ENCODE measurements at regions not wholly inside any gene's neighbourhood (a gene's known extent, or its start where the extent isn't known, plus 50 kb on each side); places are given as distances from the start of the nearest gene placed in this dataset.

- POLR2A ChIA-PET (ENCODE audit: partially characterized antibody) = no interaction called here
- Histone ChIP-seq H3K4me2 (ENCODE audit: insufficient read depth in 1 of 2, low read depth in 2 of 2, low read length in 2 of 2) (no peak overlapping the region), H3K23ac (ENCODE audit: insufficient read length) (no peak overlapping the region)
These were observed 151.6 kb upstream of the BLID start for GRCh38 chr11:122267602-122268001.

More at GRCh38 chr11:122267602-122268001, 151.6 kb upstream of the BLID start:
- no peak for FAIRE-seq
- Histone ChIP-seq H2AFZ (ENCODE audit: low read length) (no peak overlapping the region), H3K27ac (ENCODE audit: low read depth, low read length) (no peak overlapping the region), H3K23me2 (ENCODE audit: low read depth, low read length) (no peaks in the 10 kb centered on the region), H4K20me1 (replicated peaks in 1 of 2; ENCODE audit: control insufficient read depth in 1 of 2, insufficient read depth in 2 of 2, low read length in 2 of 2) (no peaks in the 10 kb centered on the region), H2BK20ac (ENCODE audit: low read length) (no peak overlapping the region), H3K9me3 (ENCODE audit: insufficient read depth in 2 of 2, low read depth in 1 of 2, low read length in 1 of 2) (no peaks in the 10 kb centered on the region), H2BK12ac (ENCODE audit: low read depth, low read length) (no peak overlapping the region), H3K14ac (ENCODE audit: insufficient read length) (no peak overlapping the region), H3K79me1 (ENCODE audit: low read depth, low read length) (no peaks in the 10 kb centered on the region), H4K5ac (ENCODE audit: insufficient read length, low read depth, low read length) (no peak overlapping the region), H3K4ac (replicated peaks; ENCODE audit: insufficient read length, low read depth, low read length) (no peak overlapping the region), H3K9ac (replicated peaks in 1 of 4; ENCODE audit: extremely low read depth in 1 of 4, low read depth in 3 of 4, low read length in 3 of 4) (no peak overlapping the region), H3K4me1 (replicated peaks in 1 of 4; ENCODE audit: control insufficient read depth in 3 of 4, insufficient read depth in 4 of 4, low read length in 3 of 4) (no peaks in the 10 kb centered on the region), H3K79me2 (ENCODE audit: control insufficient read depth in 1 of 2, insufficient read depth in 2 of 2, low read length in 2 of 2) (no peaks in the 10 kb centered on the region), H3K27me3 (replicated peaks in 1 of 4; ENCODE audit: control insufficient read depth in 3 of 4, extremely low read depth in 1 of 4, insufficient read depth in 3 of 4, low read length in 3 of 4) (peaks cover 0 to 1% (median 0%) of the 10 kb centered on the region in 4 experiments; a peak in 1 of 7 replicates), H3K18ac (ENCODE audit: extremely low read depth, low read length) (no peak overlapping the region), H2AK5ac (ENCODE audit: low read depth, low read length) (no peak overlapping the region), H2BK120ac (replicated peaks; ENCODE audit: low read depth, low read length) (no peak overlapping the region), H2BK5ac (ENCODE audit: low read depth, low read length) (no peak overlapping the region), H3K4me3 (ENCODE audit: extremely low read depth in 1 of 4, insufficient read depth in 2 of 4, low read depth in 3 of 4, low read length in 4 of 4) (no peak overlapping the region), H4K91ac (replicated peaks; ENCODE audit: insufficient read length, low read length) (no peak overlapping the region), H4K8ac (ENCODE audit: extremely low read depth, insufficient read depth, low read length) (no peak overlapping the region), H3K36me3 (ENCODE audit: control insufficient read depth in 2 of 4, insufficient read depth in 4 of 4, low read length in 3 of 4) (no peaks in the 10 kb centered on the region), H2BK15ac (ENCODE audit: low read length) (no peak overlapping the region), H3K56ac (replicated peaks; ENCODE audit: insufficient read length, low read depth, low read length) (no peak overlapping the region)
- 98% methylated on average over 2 of the region's 2 CpGs; no CpG with 5 or more reads in 1 of the 2 experiments for WGBS, 2 experiments (ENCODE audit: extremely low coverage in 1 of 2, insufficient coverage in 1 of 2, insufficient read length in 1 of 2, insufficient replicate concordance in 2 of 2, low coverage in 1 of 2, low lambda C conversion rate in 2 of 2, missing lambda C conversion rate in 1 of 2)
- DNase-seq (ENCODE audit: low read depth in 1 of 2, low spot score in 2 of 2) = no peak
- CTCF ChIA-PET (ENCODE audit: partially characterized antibody) = interaction anchor here (0.9 kb wide), 3 partner anchors 9 to 612 kb away, joined by 3 read pairs; no protein-coding TSS in a partner anchor
- TF ChIP-seq KDM1A (IDR thresholded peaks at IDR 0.05; ENCODE audit: borderline replicate concordance, low read length) (no peak), RXRA (IDR thresholded peaks at IDR 0.05; ENCODE audit: insufficient read depth, low read depth, low read length) (no peak), FOSL1 (IDR thresholded peaks at IDR 0.05; ENCODE audit: insufficient read depth, low read depth, low read length) (no peak), TCF12 (IDR thresholded peaks at IDR 0.05; ENCODE audit: low read depth, low read length) (no peak), MAFK (IDR thresholded peaks at IDR 0.05; ENCODE audit: low read depth, low read length) (peak; percentile 47; the same call in 1 of the 2 replicates), CTCF (IDR thresholded peaks at IDR 0.05; ENCODE audit: control extremely low read depth in 1 of 3, insufficient read depth in 1 of 3, low read depth in 1 of 3, low read length in 3 of 3) (no peak), CHD2 (IDR thresholded peaks at IDR 0.05; ENCODE audit: low read length) (no peak)

Data from H1 (cell line).